ENCODE measurements at regions not wholly inside any gene's neighbourhood (a gene's known extent, or its start where the extent isn't known, plus 50 kb on each side); places are given as distances from the start of the nearest gene placed in this dataset.

- H3K4me3 ChIP-seq (ENCODE audit: low read depth, low read length) = no peak overlapping the region
- in situ Hi-C loops (cut with HindIII; ENCODE audit: low sequenced_read_pairs) = no loop called here
- no peak for DNase-seq (ENCODE audit: low read depth, low spot score)
- no peak for TF ChIP-seq CTCF (IDR thresholded peaks at IDR 0.05; ENCODE audit: low read depth, low read length)
These were observed 772.5 kb downstream of the USP25 start for GRCh38 chr21:16502273-16502672.

- no peak overlapping the region for H3K4me3 ChIP-seq (ENCODE audit: low read depth, low read length)
- in situ Hi-C loops (cut with HindIII; ENCODE audit: low sequenced_read_pairs) = no loop called here
- no peak for TF ChIP-seq CTCF (IDR thresholded peaks at IDR 0.05; ENCODE audit: low read depth, low read length)
- no peak for DNase-seq (ENCODE audit: low read depth, low spot score)
These were observed 773.1 kb downstream of the USP25 start for GRCh38 chr21:16502897-16503296.

DNA sequence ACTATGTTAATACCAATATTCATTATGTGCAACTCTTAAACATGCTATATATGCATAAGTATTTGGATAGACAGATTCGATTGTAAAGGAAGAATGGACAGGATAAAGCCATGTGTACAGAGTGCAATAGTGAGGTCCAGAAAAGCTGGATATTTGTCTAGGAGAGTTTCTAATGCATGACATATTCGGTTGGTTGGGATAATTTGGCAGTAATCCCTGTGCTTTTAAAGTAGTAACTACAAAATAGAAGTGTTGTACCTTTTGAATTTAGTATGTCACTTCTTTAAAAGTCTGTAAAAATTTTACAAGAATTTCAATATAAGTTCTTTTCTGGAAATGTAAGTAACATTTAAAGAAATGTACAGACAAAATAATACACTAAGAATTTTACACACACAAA lies 774.5 kb downstream of the USP25 start:
- in situ Hi-C loops (cut with HindIII; ENCODE audit: low sequenced_read_pairs) = no loop called here
- no peak overlapping the region for H3K4me3 ChIP-seq (ENCODE audit: low read depth, low read length)
- no peak for TF ChIP-seq CTCF (IDR thresholded peaks at IDR 0.05; ENCODE audit: low read depth, low read length)
- peak; percentile 22 for DNase-seq (ENCODE audit: low read depth, low spot score)

- no peak overlapping the region for H3K4me3 ChIP-seq (ENCODE audit: low read depth, low read length)
- in situ Hi-C loops (cut with HindIII; ENCODE audit: low sequenced_read_pairs) = no loop called here
- no peak for TF ChIP-seq CTCF (IDR thresholded peaks at IDR 0.05; ENCODE audit: low read depth, low read length)
- no peak for DNase-seq (ENCODE audit: low read depth, low spot score)
These were observed 775.0 kb downstream of the USP25 start for GRCh38 chr21:16504766-16505165.

GRCh38 chr21:16509476-16509875 lies 779.7 kb downstream of the USP25 start:
- H3K4me3 ChIP-seq (ENCODE audit: low read depth, low read length) = no peak overlapping the region
- in situ Hi-C loops (cut with HindIII; ENCODE audit: low sequenced_read_pairs) = no loop called here
- peak; percentile 72 for DNase-seq (ENCODE audit: low read depth, low spot score)
- TF ChIP-seq CTCF (IDR thresholded peaks at IDR 0.05; ENCODE audit: low read depth, low read length) = no peak

DNA sequence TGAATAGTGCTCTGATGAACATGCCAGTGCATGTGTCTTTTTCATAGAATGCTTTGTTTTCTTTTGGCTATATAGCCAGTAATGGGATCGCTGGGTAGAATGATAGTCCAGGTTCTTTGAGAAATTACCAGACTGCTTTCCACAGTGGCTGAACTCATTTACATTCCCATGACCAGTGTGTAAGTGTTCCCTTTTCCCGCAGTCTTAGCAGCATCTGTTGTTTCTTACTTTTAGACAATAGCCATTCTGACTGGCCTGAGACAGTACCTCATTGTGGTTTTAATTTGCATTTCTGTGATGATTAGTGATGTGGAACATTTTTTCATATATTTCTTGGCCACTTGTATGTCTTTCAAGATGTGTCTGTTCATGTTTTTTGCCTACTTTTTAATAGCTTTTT lies 784.5 kb downstream of the USP25 start:
- in situ Hi-C loops (cut with HindIII; ENCODE audit: low sequenced_read_pairs) = no loop called here
- no peak overlapping the region for H3K4me3 ChIP-seq (ENCODE audit: low read depth, low read length)
- peak; percentile 50 for DNase-seq (ENCODE audit: low read depth, low spot score)
- TF ChIP-seq CTCF (IDR thresholded peaks at IDR 0.05; ENCODE audit: low read depth, low read length) = no peak

DNA sequence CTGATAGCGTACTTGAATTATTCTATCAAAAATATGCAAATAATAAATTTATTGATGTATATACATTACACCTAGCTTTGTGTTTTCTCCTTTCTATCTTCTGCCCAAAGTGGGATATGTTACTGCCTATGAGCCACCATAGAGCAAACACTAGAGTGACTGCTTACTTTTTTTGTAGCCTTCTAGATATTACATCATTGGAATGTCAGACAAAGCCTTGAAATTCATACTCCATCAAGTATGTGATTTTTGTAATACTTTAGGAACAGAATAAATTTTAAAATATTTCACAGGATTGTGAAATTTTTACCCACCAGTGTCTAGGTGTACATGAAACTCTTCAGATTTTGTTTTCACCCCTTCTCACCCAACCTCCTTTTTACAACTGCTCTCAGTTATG lies 787.6 kb downstream of the USP25 start:
- H3K4me3 ChIP-seq (ENCODE audit: low read depth, low read length) = no peak overlapping the region
- peak; percentile 15 for DNase-seq (ENCODE audit: low read depth, low spot score)
- in situ Hi-C loops (cut with HindIII; ENCODE audit: low sequenced_read_pairs) = no loop called here
- no peak for TF ChIP-seq CTCF (IDR thresholded peaks at IDR 0.05; ENCODE audit: low read depth, low read length)

Data from astrocyte of the spinal cord (primary cell).